WERI-Rb-1 (cell line): ENCODE measurements at regions not wholly inside any gene's neighbourhood (a gene's known extent, or its start where the extent isn't known, plus 50 kb on each side); places are given as distances from the start of the nearest gene placed in this dataset.
"Not testable (repeated sequence)": the region's sequence is repeated elsewhere in the genome, so short reads cannot be mapped to it uniquely, and the experiment has no call there.

Experiments used
- DNase-seq: peaks from one replicate; pipeline ENCODE4 v3.0.0-alpha.2; 2020
- H3K27ac ChIP-seq: fragments of 250-450 bp; sonication (Bioruptor Pico); 2 replicates; pipeline ENCODE4 v1.5.1; 2020; ENCODE audit warnings: mild to moderate bottlenecking, moderate library complexity
- H3K27me3 ChIP-seq: fragments of 250-450 bp; sonication (Bioruptor Pico); 2 replicates; pipeline ENCODE4 v1.5.1; 2021; ENCODE audit warnings: mild to moderate bottlenecking, low read depth, moderate library complexity; ENCODE audit not compliant: insufficient read depth, severe bottlenecking
- H3K36me3 ChIP-seq: fragments of 250-450 bp; sonication (Bioruptor Pico); 2 replicates; pipeline ENCODE4 v1.5.1; 2020; ENCODE audit warnings: mild to moderate bottlenecking, moderate library complexity
- H3K4me3 ChIP-seq: 2 replicates; pipeline ENCODE4 v1.5.1; 2011; ENCODE audit warnings: low read depth, mild to moderate bottlenecking, control low read depth, low read length
- H3K9me3 ChIP-seq: fragments of 250-450 bp; sonication (Bioruptor Pico); 2 replicates; pipeline ENCODE4 v1.5.1; 2021; ENCODE audit warnings: mild to moderate bottlenecking, moderate library complexity; ENCODE audit not compliant: severe bottlenecking
- CTCF ChIP-seq: IDR thresholded peaks from 2 replicates; pipeline ENCODE4 v1.5.1; 2011; ENCODE audit warnings: low read depth, mild to moderate bottlenecking, control low read depth, inconsistent platforms, low read length

GRCh38 chr2:111670776-111671175, 213.2 kb downstream of the ANAPC1 start:
- TF ChIP-seq CTCF, result no peak
- H3K4me3 ChIP-seq, result no peak overlapping the region
- no peak overlapping the region for H3K27ac ChIP-seq
- peaks cover 4% of the 10 kb centered on the region for H3K9me3 ChIP-seq
- no peak for DNase-seq
- no peaks in the 10 kb centered on the region for H3K36me3 ChIP-seq
- H3K27me3 ChIP-seq, result peaks cover 76% of the 10 kb centered on the region

- TF ChIP-seq CTCF, result no peak
- H3K27ac ChIP-seq, result no peak overlapping the region
- H3K4me3 ChIP-seq, result no peak overlapping the region
- H3K9me3 ChIP-seq, result peaks cover 4% of the 10 kb centered on the region
- H3K36me3 ChIP-seq, result no peaks in the 10 kb centered on the region
- DNase-seq, result no peak
- H3K27me3 ChIP-seq, result peaks cover 71% of the 10 kb centered on the region
Measured at GRCh38 chr2:111671426-111672150, 212.4 kb downstream of the ANAPC1 start.

GRCh38 chr2:111672641-111673040, 211.4 kb downstream of the ANAPC1 start:
- not testable (repeated sequence) for DNase-seq, H3K36me3 ChIP-seq, H3K27ac ChIP-seq, H3K4me3 ChIP-seq, H3K9me3 ChIP-seq
- H3K27me3 ChIP-seq, result peaks cover 67% of the 10 kb centered on the region

- H3K4me3 ChIP-seq, result no peak overlapping the region
- peaks cover 4% of the 10 kb centered on the region for H3K9me3 ChIP-seq
- no peak overlapping the region for H3K27ac ChIP-seq
- H3K36me3 ChIP-seq, result no peaks in the 10 kb centered on the region
- DNase-seq, result no peak
- H3K27me3 ChIP-seq, result peaks cover 67% of the 10 kb centered on the region
- no peak for TF ChIP-seq CTCF
Measured at GRCh38 chr2:111673526-111673925, 210.5 kb downstream of the ANAPC1 start.

GRCh38 chr2:111675419-111676194, 208.4 kb downstream of the ANAPC1 start:
- TF ChIP-seq CTCF, result no peak
- DNase-seq, result no peak
- Histone ChIP-seq H3K9me3 (peaks cover 4% of the 10 kb centered on the region), H3K27me3 (peaks cover 68% of the 10 kb centered on the region), H3K27ac (no peak overlapping the region), H3K4me3 (no peak overlapping the region), H3K36me3 (no peaks in the 10 kb centered on the region)

- DNase-seq, result no peak
- H3K27me3 ChIP-seq, result peaks cover 68% of the 10 kb centered on the region
- H3K27ac ChIP-seq, result no peak overlapping the region
- H3K9me3 ChIP-seq, result peaks cover 4% of the 10 kb centered on the region
- H3K4me3 ChIP-seq, result no peak overlapping the region
- no peak for TF ChIP-seq CTCF
- H3K36me3 ChIP-seq, result no peaks in the 10 kb centered on the region
Measured at GRCh38 chr2:111676291-111676822, 207.6 kb downstream of the ANAPC1 start.
